Panc1 (cell line): ENCODE measurements at regions not wholly inside any gene's neighbourhood (a gene's known extent, or its start where the extent isn't known, plus 50 kb on each side); places are given as distances from the start of the nearest gene placed in this dataset.

Source experiments
- ATAC-seq: fragments of 200-7000 bp; cut with Tn5 transposase; 2 replicates; pipeline ENCODE4 v1.9.1; 2020; ENCODE audit warnings: mild to moderate bottlenecking, moderate library complexity
- BruUV-seq: library from RNA; stranded (reverse); fragments of 400-500 nt; replicated peaks from 2 replicates; lab custom pipeline; 2021; lab: Mats Ljungman, UMichigan
- CTCF ChIA-PET: fragments of 300-600 bp; sonication (Branson Sonifier 250); formaldehyde crosslinking; loops from one replicate; lab custom pipeline; 2022; ENCODE audit warnings: antibody characterized with exemption; lab: Charles Lee
- POLR2A ChIA-PET: fragments of 300-600 bp; sonication (Branson Sonifier 250); formaldehyde crosslinking; loops from one replicate; lab custom pipeline; 2022; ENCODE audit warnings: antibody characterized with exemption; lab: Charles Lee
- DNase-seq: peaks from one replicate; pipeline ENCODE4 v3.0.0-alpha.2; 2010; ENCODE audit warnings: low read depth, low spot score
- H3K27ac ChIP-seq: 2 replicates; pipeline ENCODE4 v1.5.1; 2011; ENCODE audit warnings: mild to moderate bottlenecking, low read length, inconsistent platforms
- H3K27me3 ChIP-seq: fragments of 200-500 bp; sonication (Bioruptor generic); 2 replicates; pipeline ENCODE4 v1.6.0; 2014; ENCODE audit warnings: low read length, inconsistent platforms; ENCODE audit not compliant: control insufficient read depth, insufficient read depth
- H3K36me3 ChIP-seq: fragments of 200-500 bp; sonication (Bioruptor generic); 2 replicates; pipeline ENCODE4 v1.5.1; 2014; ENCODE audit warnings: inconsistent platforms, mild to moderate bottlenecking, low read length, moderate library complexity; ENCODE audit not compliant: control insufficient read depth, insufficient read depth
- H3K4me1 ChIP-seq: 2 replicates; pipeline ENCODE4 v1.5.1; 2011; ENCODE audit warnings: inconsistent platforms, mild to moderate bottlenecking, low read length, moderate library complexity; ENCODE audit not compliant: control insufficient read depth, insufficient read depth
- H3K4me3 ChIP-seq, 2 experiments: 2 replicates each; pipeline ENCODE4 v1.5.1; 2011 to 2012; ENCODE audit warnings: low read depth in 2 of 2, low read length in 2 of 2, mild to moderate bottlenecking in 2 of 2, inconsistent platforms in 1 of 2, moderate library complexity in 1 of 2
- H3K9me3 ChIP-seq: fragments of 200-500 bp; sonication (Bioruptor generic); 2 replicates; pipeline ENCODE4 v1.5.1; 2014; ENCODE audit warnings: low read depth, mild to moderate bottlenecking, inconsistent platforms, low read length, moderate library complexity; ENCODE audit not compliant: control insufficient read depth, insufficient read depth
- CTCF ChIP-seq: fragments of 450-650 bp; IDR thresholded peaks from 2 replicates; pipeline ENCODE4 v1.5.1; 2017; ENCODE audit warnings: mild to moderate bottlenecking
- POLR2AphosphoS5 ChIP-seq: IDR thresholded peaks from 2 replicates; pipeline ENCODE4 v1.6.1; 2012; ENCODE audit warnings: mild to moderate bottlenecking, low read depth, low read length, moderate library complexity
- REST ChIP-seq, 2 experiments: IDR thresholded peaks; 2 replicates each; pipeline ENCODE4 v1.6.1; 2011 to 2012; ENCODE audit warnings: low read depth in 2 of 2, control low read depth in 1 of 2, low read length in 1 of 2, mild to moderate bottlenecking in 1 of 2, moderate library complexity in 1 of 2; ENCODE audit not compliant: insufficient read depth in 1 of 2
- SIN3A ChIP-seq: IDR thresholded peaks from 2 replicates; pipeline ENCODE4 v1.6.1; 2012; ENCODE audit warnings: low read depth, mild to moderate bottlenecking, low read length, moderate library complexity, borderline replicate concordance; ENCODE audit not compliant: insufficient read depth
- TCF7L2 ChIP-seq: IDR thresholded peaks from 2 replicates; pipeline ENCODE4 v1.6.1; 2011; ENCODE audit warnings: mild to moderate bottlenecking, low read depth, low read length, inconsistent platforms
- in situ Hi-C: cut with HindIII; loops from 2 replicates; pipeline ENCODE4 v1.10.0; 2016; ENCODE audit warnings: low sequenced_read_pairs, low pct_unique_long_range_greater_than_20kb
- intact Hi-C: fragments of 100-400 bp; cut with micrococcal nuclease; formaldehyde crosslinking; loops from one replicate; pipeline ENCODE4 v1.10.0; 2022; ENCODE audit not compliant: unreplicated experiment

GRCh38 chr10:78524342-78524741 is 490.7 kb downstream of the RPS24 start:
- ChIA-PET CTCF (no interaction called here), POLR2A (no interaction called here)
- Histone ChIP-seq H3K9me3 (no peaks in the 10 kb centered on the region), H3K36me3 (no peaks in the 10 kb centered on the region), H3K4me1 (peaks cover 4% of the 10 kb centered on the region; the same call in 1 of the 2 replicates), H3K27me3 (no peaks in the 10 kb centered on the region), H3K27ac (no peak overlapping the region), H3K4me3 (no peak overlapping the region)
- TF ChIP-seq SIN3A (no peak), REST (IDR thresholded peaks at IDR 0.05; ENCODE audit: insufficient read depth in 1 of 2, low read depth in 2 of 2, low read length in 1 of 2) (no peak), POLR2AphosphoS5 (no peak), TCF7L2 (no peak), CTCF (no peak)
- DNase-seq (no peak), ATAC-seq (no peak)
- in situ Hi-C loops (no loop called here), intact Hi-C loops (loop anchor here (10.0 kb wide), 1 partner anchor 300 kb away; no protein-coding TSS in a partner anchor)
- BruUV-seq, result no TSS peak

- ChIA-PET POLR2A (no interaction called here), CTCF (no interaction called here)
- H3K27ac ChIP-seq, result no peak overlapping the region
- intact Hi-C loops, result loop anchor here (10.0 kb wide), 1 partner anchor 300 kb away; no protein-coding TSS in a partner anchor
- ATAC-seq (no peak), DNase-seq (no peak)
- H3K9me3 ChIP-seq, result no peaks in the 10 kb centered on the region
- no peaks in the 10 kb centered on the region for H3K27me3 ChIP-seq
- BruUV-seq, result no TSS peak
- no peak overlapping the region for H3K4me3 ChIP-seq
- H3K4me1 ChIP-seq, result peaks cover 4% of the 10 kb centered on the region; the same call in 1 of the 2 replicates
- in situ Hi-C loops, result no loop called here
- TF ChIP-seq POLR2AphosphoS5 (no peak), REST (IDR thresholded peaks at IDR 0.05; ENCODE audit: insufficient read depth in 1 of 2, low read depth in 2 of 2, low read length in 1 of 2) (no peak), SIN3A (no peak), TCF7L2 (no peak), CTCF (no peak)
- H3K36me3 ChIP-seq, result no peaks in the 10 kb centered on the region
Measured at GRCh38 chr10:78524941-78525340, 491.3 kb downstream of the RPS24 start.
